Endothelial cell of umbilical vein (primary cell): ENCODE measurements at regions not wholly inside any gene's neighbourhood (a gene's known extent, or its start where the extent isn't known, plus 50 kb on each side); places are given as distances from the start of the nearest gene placed in this dataset.

ENCODE experiments used
- BruUV-seq: library from RNA; stranded (reverse); fragments of 400-500 nt; replicated peaks from 2 replicates; lab custom pipeline; 2021; lab: Mats Ljungman, UMichigan
- CTCF ChIA-PET: fragments of 300-600, 350-600 bp; sonication (Branson Sonifier 250); formaldehyde crosslinking; loops from one replicate; lab custom pipeline; 2021; ENCODE audit warnings: antibody characterized with exemption, inconsistent platforms; lab: Charles Lee
- POLR2A ChIA-PET: fragments of 300-600, 350-600 bp; sonication (Branson Sonifier 250); formaldehyde crosslinking; loops from one replicate; lab custom pipeline; 2021; ENCODE audit warnings: antibody characterized with exemption, inconsistent platforms; lab: Charles Lee
- DNase-seq: peaks from one replicate; pipeline ENCODE4 v3.0.0-alpha.2; 2011; ENCODE audit warnings: low read depth, low spot score
- FAIRE-seq: peaks from 2 replicates; lab custom pipeline; 2011; peaks lifted over from hg19 to GRCh38; lab: Jason Lieb, UNC
- H2AFZ ChIP-seq: 2 replicates; pipeline ENCODE4 v1.6.0; 2012; ENCODE audit warnings: low read depth, low read length, control low read depth, inconsistent platforms
- H3K27ac ChIP-seq: 2 replicates; pipeline ENCODE4 v1.5.1; 2011; ENCODE audit warnings: low read depth, mild to moderate bottlenecking, control low read depth, low read length, moderate library complexity; ENCODE audit not compliant: insufficient read depth
- H3K27me3 ChIP-seq, 2 experiments: 2 replicates each; pipeline versions ENCODE4 v1.6.0 to v1.6.1; 2011; ENCODE audit warnings: low read length in 2 of 2, mixed read lengths in 1 of 2; ENCODE audit not compliant: control insufficient read depth in 2 of 2, insufficient read depth in 2 of 2
- H3K36me3 ChIP-seq, 2 experiments: 2 replicates in 1 of 2; 3 replicates in 1 of 2; pipeline ENCODE4 v1.5.1; 2011; ENCODE audit warnings: low read length in 2 of 2, mild to moderate bottlenecking in 1 of 2, moderate library complexity in 1 of 2; ENCODE audit not compliant: control insufficient read depth in 2 of 2, insufficient read depth in 2 of 2; ENCODE audit errors: extremely low read depth in 1 of 2
- H3K4me1 ChIP-seq: 3 replicates; pipeline ENCODE4 v1.5.1; 2011; ENCODE audit warnings: mild to moderate bottlenecking, low read length; ENCODE audit not compliant: control insufficient read depth, insufficient read depth; ENCODE audit errors: extremely low read depth
- H3K4me2 ChIP-seq: 2 replicates; pipeline ENCODE4 v1.6.1; 2011; ENCODE audit warnings: low read length, control low read depth, mixed read lengths; ENCODE audit not compliant: insufficient read depth
- H3K4me3 ChIP-seq, 3 experiments: fragments of 200-600 bp in 1 of 3; sonication (generic), shearing (Covaris generic) in 1 of 3; replicated peaks in 1 of 3; 2 replicates each; pipeline ENCODE4 v1.5.1; 2011 to 2016; ENCODE audit warnings: control low read depth in 3 of 3, low read length in 3 of 3, mild to moderate bottlenecking in 2 of 3, inconsistent platforms in 1 of 3, low read depth in 1 of 3, moderate library complexity in 1 of 3; ENCODE audit not compliant: insufficient read depth in 1 of 3
- H3K79me2 ChIP-seq: 2 replicates; pipeline ENCODE4 v1.6.0; 2012; ENCODE audit warnings: low read length, inconsistent platforms; ENCODE audit not compliant: control insufficient read depth, insufficient read depth
- H3K9ac ChIP-seq: replicated peaks from 2 replicates; pipeline ENCODE3; 2011; ENCODE audit warnings: low read length, control low read depth; ENCODE audit not compliant: insufficient read depth; ENCODE audit errors: extremely low read depth
- H3K9me1 ChIP-seq: replicated peaks from 3 replicates; pipeline ENCODE4 v1.6.0; 2011; ENCODE audit warnings: mild to moderate bottlenecking, low read length; ENCODE audit not compliant: control insufficient read depth, insufficient read depth; ENCODE audit errors: extremely low read depth
- H3K9me3 ChIP-seq: replicated peaks from 2 replicates; pipeline ENCODE4 v1.5.1; 2012; ENCODE audit warnings: low read length, inconsistent platforms; ENCODE audit not compliant: control insufficient read depth, insufficient read depth
- H4K20me1 ChIP-seq: replicated peaks from 2 replicates; pipeline ENCODE3; 2011; ENCODE audit warnings: mild to moderate bottlenecking, low read length; ENCODE audit not compliant: control insufficient read depth, insufficient read depth; ENCODE audit errors: extremely low read depth
- CTCF ChIP-seq, 2 donors: IDR thresholded peaks; 1 replicate in 1 of 2; 2 replicates in 1 of 2; pipeline ENCODE4 v1.5.1; 2011; ENCODE audit warnings: low read length in 2 of 2, mild to moderate bottlenecking in 2 of 2, moderate library complexity in 2 of 2, control low read depth in 1 of 2, inconsistent platforms in 1 of 2, low read depth in 1 of 2; ENCODE audit not compliant: insufficient read depth in 1 of 2; ENCODE audit errors: extremely low read depth in 1 of 2
- EZH2 ChIP-seq: IDR thresholded peaks from 2 replicates; pipeline ENCODE4 v1.6.1; 2012; ENCODE audit warnings: borderline replicate concordance, low read depth, mild to moderate bottlenecking, moderate library complexity, low read length, inconsistent platforms; ENCODE audit not compliant: severe bottlenecking
- FOS ChIP-seq: IDR thresholded peaks from 2 replicates; pipeline ENCODE4 v1.6.1; 2011; ENCODE audit warnings: mild to moderate bottlenecking, low read length, moderate library complexity, borderline replicate concordance; ENCODE audit not compliant: insufficient read depth
- GATA2 ChIP-seq: IDR thresholded peaks from 2 replicates; pipeline ENCODE4 v1.7.0; 2011; ENCODE audit warnings: low read depth, mild to moderate bottlenecking, moderate library complexity, mixed read lengths, low read length; ENCODE audit not compliant: insufficient read length, insufficient read depth
- JUN ChIP-seq: IDR thresholded peaks from 2 replicates; pipeline ENCODE4 v1.6.1; 2011; ENCODE audit warnings: borderline replicate concordance, low read depth; ENCODE audit not compliant: insufficient read length, insufficient read depth
- MAX ChIP-seq: IDR thresholded peaks from 2 replicates; pipeline ENCODE4 v1.6.1; 2011; ENCODE audit not compliant: insufficient read depth, insufficient read length
- MYC ChIP-seq: IDR thresholded peaks from one replicate; pipeline ENCODE4 v1.6.1; 2011; ENCODE audit warnings: mild to moderate bottlenecking, low read depth, low read length
- POLR2A ChIP-seq: IDR thresholded peaks from 2 replicates; pipeline ENCODE4 v1.6.1; 2012; ENCODE audit warnings: low read depth, mild to moderate bottlenecking, control low read depth, low read length
- POLR2AphosphoS5 ChIP-seq: IDR thresholded peaks from 2 replicates; pipeline ENCODE4 v1.6.1; 2012; ENCODE audit warnings: low read depth, mild to moderate bottlenecking, control low read depth, low read length, moderate library complexity; ENCODE audit not compliant: insufficient read depth
- dilution Hi-C: fragments of 300-500 bp; cut with MboI; formaldehyde crosslinking; loops from one replicate; pipeline ENCODE4 v1.15.0; 2019; ENCODE audit warnings: low sequenced_read_pairs; ENCODE audit not compliant: extremely low pct_ligation_motif_present
- intact Hi-C: fragments of 100-400 bp; cut with micrococcal nuclease; formaldehyde crosslinking; loops from one replicate; pipeline ENCODE4 v1.10.0; 2022

- H3K36me3 ChIP-seq: no peaks in the 10 kb centered on the region
- no peaks in the 10 kb centered on the region for H4K20me1 ChIP-seq
- dilution Hi-C loops: no loop called here
- no peaks in the 10 kb centered on the region for H3K79me2 ChIP-seq
- no peaks in the 10 kb centered on the region for H3K27me3 ChIP-seq
- no peak overlapping the region for H3K9ac ChIP-seq
- no peak overlapping the region for H3K4me2 ChIP-seq
- intact Hi-C loops: no loop called here
- H3K9me3 ChIP-seq: no peaks in the 10 kb centered on the region
- FAIRE-seq: no peak
- no peaks in the 10 kb centered on the region for H3K9me1 ChIP-seq
- DNase-seq: peak; percentile 4
- no peak overlapping the region for H3K27ac ChIP-seq
- CTCF ChIA-PET: interaction anchor here (1.1 kb wide), 1 partner anchor 79 kb away, joined by 3 read pairs; no protein-coding TSS in a partner anchor
- H2AFZ ChIP-seq: no peak overlapping the region
- no peak for TF ChIP-seq EZH2
- peak; percentile 18 for TF ChIP-seq JUN
- H3K4me3 ChIP-seq: no peak overlapping the region
- peaks cover 3% of the 10 kb centered on the region for H3K4me1 ChIP-seq
- BruUV-seq: no TSS peak
- POLR2A ChIA-PET: no interaction called here
Observed at GRCh38 chr4:123477711-123478209, 81.2 kb downstream of the SPRY1 start.

GRCh38 chr4:123478859-123479345 is 82.3 kb downstream of the SPRY1 start:
- Histone ChIP-seq H3K36me3 (no peaks in the 10 kb centered on the region), H4K20me1 (no peaks in the 10 kb centered on the region), H3K4me3 (no peak overlapping the region), H3K79me2 (no peaks in the 10 kb centered on the region), H3K9ac (no peak overlapping the region), H3K4me2 (no peak overlapping the region), H3K4me1 (peaks cover 3% of the 10 kb centered on the region), H3K9me1 (no peaks in the 10 kb centered on the region), H3K27me3 (no peaks in the 10 kb centered on the region), H3K9me3 (no peaks in the 10 kb centered on the region), H3K27ac (no peak overlapping the region), H2AFZ (no peak overlapping the region)
- dilution Hi-C loops (no loop called here), intact Hi-C loops (no loop called here)
- FAIRE-seq (no peak), DNase-seq (no peak)
- no TSS peak for BruUV-seq
- ChIA-PET CTCF (no interaction called here), POLR2A (no interaction called here)
- TF ChIP-seq JUN: no peak
- no peak for TF ChIP-seq EZH2
- no peak for TF ChIP-seq MAX
- TF ChIP-seq CTCF (IDR thresholded peaks at IDR 0.05; ENCODE audit: extremely low read depth in 1 of 2, insufficient read depth in 1 of 2, low read depth in 1 of 2, low read length in 2 of 2): no peak
- TF ChIP-seq GATA2: no peak
- no peak for TF ChIP-seq FOS
- TF ChIP-seq MYC: no peak
- no peak for TF ChIP-seq POLR2A
- no peak for TF ChIP-seq POLR2AphosphoS5
